H1 (cell line): ENCODE measurements at regions not wholly inside any gene's neighbourhood (a gene's known extent, or its start where the extent isn't known, plus 50 kb on each side); places are given as distances from the start of the nearest gene placed in this dataset.

ENCODE experiments used
- CHD1 ChIP-seq: IDR thresholded peaks from 2 replicates; pipeline ENCODE4 v1.6.1; 2012; ENCODE audit warnings: low read depth, low read length, improper control_type of control experiment
- CREB1 ChIP-seq: IDR thresholded peaks from 2 replicates; pipeline ENCODE4 v1.6.1; 2012; ENCODE audit warnings: inconsistent platforms
- CTCF ChIP-seq, 3 experiments: IDR thresholded peaks; 1 replicate in 2 of 3; 2 replicates in 1 of 3; pipeline versions ENCODE4 v1.5.1 to v1.6.1; 2011; ENCODE audit warnings: low read length in 3 of 3, mild to moderate bottlenecking in 3 of 3, inconsistent platforms in 2 of 3, low read depth in 1 of 3, moderate library complexity in 1 of 3; ENCODE audit not compliant: insufficient read depth in 1 of 3; ENCODE audit errors: control extremely low read depth in 1 of 3
- EZH2 ChIP-seq: fragments of 200-600 bp; sonication (generic); IDR thresholded peaks from 2 replicates; pipeline ENCODE4 v1.7.1; 2012; ENCODE audit warnings: low read depth, mild to moderate bottlenecking, moderate library complexity, low read length, inconsistent platforms; ENCODE audit not compliant: severe bottlenecking
- JUND ChIP-seq: IDR thresholded peaks from 2 replicates; pipeline ENCODE4 v1.6.1; 2011; ENCODE audit warnings: mild to moderate bottlenecking, improper control_type of control experiment, low read length
- KDM5A ChIP-seq: fragments of 200-600 bp; IDR thresholded peaks from 2 replicates; pipeline ENCODE4 v1.7.1; 2012; ENCODE audit warnings: mild to moderate bottlenecking, low read length, inconsistent platforms, mixed read lengths
- NRF1 ChIP-seq: IDR thresholded peaks from 2 replicates; pipeline ENCODE4 v1.6.1; 2011; ENCODE audit warnings: mild to moderate bottlenecking, low read depth, low read length, improper control_type of control experiment
- PHF8 ChIP-seq: fragments of 200-600 bp; sonication (generic); conservative IDR thresholded peaks from 2 replicates; pipeline ENCODE4 v1.7.1; 2012; ENCODE audit warnings: low read depth, mild to moderate bottlenecking, inconsistent platforms, low read length, moderate library complexity
- POLR2A ChIP-seq, 2 experiments: IDR thresholded peaks; 1 replicate in 1 of 2; 2 replicates in 1 of 2; pipeline ENCODE4 v1.6.1; 2011; ENCODE audit warnings: low read depth in 2 of 2, low read length in 2 of 2, mild to moderate bottlenecking in 2 of 2; ENCODE audit errors: control extremely low read depth in 1 of 2
- POLR2AphosphoS5 ChIP-seq: IDR thresholded peaks from 2 replicates; pipeline ENCODE4 v1.6.1; 2011; ENCODE audit warnings: low read depth, low read length
- RAD21 ChIP-seq, 2 experiments: IDR thresholded peaks in 1 of 2; conservative IDR thresholded peaks in 1 of 2; 2 replicates each; pipeline ENCODE4 v1.6.1; 2011; ENCODE audit warnings: low read depth in 2 of 2, low read length in 2 of 2, improper control_type of control experiment in 1 of 2, inconsistent platforms in 1 of 2, mild to moderate bottlenecking in 1 of 2, moderate library complexity in 1 of 2
- RFX5 ChIP-seq: IDR thresholded peaks from 2 replicates; pipeline ENCODE4 v1.6.1; 2011; ENCODE audit warnings: low read depth, low read length, improper control_type of control experiment, borderline replicate concordance
- SRF ChIP-seq: IDR thresholded peaks from 2 replicates; pipeline ENCODE4 v1.6.1; 2011; ENCODE audit warnings: mild to moderate bottlenecking, low read depth, low read length, moderate library complexity
- TAF1 ChIP-seq: IDR thresholded peaks from 2 replicates; pipeline ENCODE4 v1.6.1; 2011; ENCODE audit warnings: mild to moderate bottlenecking, low read depth, low read length

GRCh38 chr4:58214376-58214775 lies 1104.2 kb upstream of the IGFBP7 start:
- TF ChIP-seq CHD1: no peak
- no peak for TF ChIP-seq JUND
- TF ChIP-seq TAF1: no peak
- no peak for TF ChIP-seq RFX5
- no peak for TF ChIP-seq CTCF (IDR thresholded peaks at IDR 0.05; ENCODE audit: control extremely low read depth in 1 of 3, insufficient read depth in 1 of 3, low read depth in 1 of 3, low read length in 3 of 3)
- TF ChIP-seq POLR2AphosphoS5: no peak
- no peak for TF ChIP-seq POLR2A (IDR thresholded peaks at IDR 0.05; ENCODE audit: control extremely low read depth in 1 of 2, low read depth in 2 of 2, low read length in 2 of 2)
- no peak for TF ChIP-seq CREB1
- no peak for TF ChIP-seq KDM5A
- no peak for TF ChIP-seq RAD21 (IDR thresholded peaks at IDR 0.05 in 1 of 2, conservative IDR thresholded peaks at IDR 0.05 in 1 of 2; ENCODE audit: low read depth in 2 of 2, low read length in 2 of 2)
- no peak for TF ChIP-seq NRF1
- no peak for TF ChIP-seq SRF
- TF ChIP-seq EZH2: no peak
- TF ChIP-seq PHF8: no peak
